Aorta (tissue), 5 donors: ENCODE measurements at regions not wholly inside any gene's neighbourhood (a gene's known extent, or its start where the extent isn't known, plus 50 kb on each side); places are given as distances from the start of the nearest gene placed in this dataset.

Experiments used
- ATAC-seq: fragments of 200-7000 bp; cut with Tn5 transposase; one replicate; pipeline ENCODE4 v1.9.1; 2022; ENCODE audit warnings: moderate library complexity; ENCODE audit not compliant: low FRiP score
- DNase-seq, 2 donors: peaks; one replicate each; pipeline ENCODE4 v3.0.0-alpha.2; 2020
- H3K27ac ChIP-seq, 2 donors: one replicate each; pipeline ENCODE4 v1.5.1; 2013; ENCODE audit warnings: low read length in 2 of 2, mild to moderate bottlenecking in 2 of 2, moderate library complexity in 2 of 2, control low read depth in 1 of 2, inconsistent platforms in 1 of 2, low read depth in 1 of 2
- H3K27me3 ChIP-seq, 2 donors: one replicate each; pipeline ENCODE4 v1.6.1; 2013; ENCODE audit warnings: control low read depth in 1 of 2, low read length in 1 of 2, mild to moderate bottlenecking in 1 of 2, moderate library complexity in 1 of 2; ENCODE audit not compliant: insufficient read depth in 2 of 2, control insufficient read depth in 1 of 2
- H3K36me3 ChIP-seq, 2 donors: one replicate each; pipeline ENCODE4 v1.6.1; 2013; ENCODE audit warnings: control low read depth in 1 of 2, low read length in 1 of 2, mild to moderate bottlenecking in 1 of 2; ENCODE audit not compliant: insufficient read depth in 2 of 2, control insufficient read depth in 1 of 2
- H3K4me1 ChIP-seq, 2 donors: one replicate each; pipeline ENCODE4 v1.6.1; 2013; ENCODE audit warnings: low read length in 2 of 2, control low read depth in 1 of 2, mild to moderate bottlenecking in 1 of 2, moderate library complexity in 1 of 2; ENCODE audit not compliant: insufficient read depth in 2 of 2, control insufficient read depth in 1 of 2
- H3K4me3 ChIP-seq, 2 donors: one replicate each; pipeline ENCODE4 v1.5.1; 2013; ENCODE audit warnings: low read length in 2 of 2, control low read depth in 1 of 2, mild to moderate bottlenecking in 1 of 2
- H3K9me3 ChIP-seq: one replicate; pipeline ENCODE4 v1.6.1; 2013; ENCODE audit warnings: mild to moderate bottlenecking, low read length; ENCODE audit not compliant: control insufficient read depth
- WGBS, 2 donors: extraction: QIAGEN DNeasy Blood & Tissue Kit; methylation state at CpG; one replicate each; pipeline ENCODE4 v1.1.7; 2013; 5-methylcytosine and 5-hydroxymethylcytosine counted together
- intact Hi-C, 2 donors: fragments of 100-400 bp; cut with DNase I; formaldehyde crosslinking; loops; one replicate each; pipeline versions ENCODE4 v1.14.2 to v1.15.0; 2022
- donor health status: healthy with polysubstance abuse.
- donor health status: Bipolar disorder and iron deficiency.
- donor health status: DM: no; HTN: no; CAD: no.
- donor health status: DM: no; HTN: no; CAD: no.
- donor health status: DM: yes; HTN: yes; CAD: no.

DNA sequence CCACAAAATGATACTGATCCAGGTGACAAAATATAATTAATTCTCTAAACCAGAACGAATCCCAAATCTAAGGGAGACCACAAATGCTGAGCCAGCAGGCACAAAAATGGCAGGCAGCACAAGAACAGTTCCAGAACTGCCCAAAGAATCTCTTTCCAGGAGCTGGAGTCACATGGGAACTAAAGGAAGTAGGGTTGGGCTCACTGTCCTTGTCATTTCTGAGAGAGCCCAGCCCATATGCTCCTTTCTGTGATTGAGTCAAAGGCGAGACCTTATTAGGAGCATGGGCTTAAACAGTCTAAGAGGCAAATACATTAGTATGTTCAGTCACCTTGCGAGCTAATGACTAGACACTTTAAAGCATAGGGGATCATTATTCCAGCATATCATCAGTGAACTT is 327.6 kb upstream of the ARID1B start:
- intact Hi-C loops = no loop called here
- no peaks in the 10 kb centered on the region for H3K9me3 ChIP-seq
- H3K4me1 ChIP-seq = no peaks in the 10 kb centered on the region
- no peak overlapping the region for H3K27ac ChIP-seq
- no peak overlapping the region for H3K4me3 ChIP-seq
- H3K36me3 ChIP-seq = no peaks in the 10 kb centered on the region
- H3K27me3 ChIP-seq = no peaks in the 10 kb centered on the region
- ATAC-seq (no peak), DNase-seq (no peak)
- WGBS, 2 donors = 85 to 92% methylated on average over 3 of the region's 3 CpGs

DNA sequence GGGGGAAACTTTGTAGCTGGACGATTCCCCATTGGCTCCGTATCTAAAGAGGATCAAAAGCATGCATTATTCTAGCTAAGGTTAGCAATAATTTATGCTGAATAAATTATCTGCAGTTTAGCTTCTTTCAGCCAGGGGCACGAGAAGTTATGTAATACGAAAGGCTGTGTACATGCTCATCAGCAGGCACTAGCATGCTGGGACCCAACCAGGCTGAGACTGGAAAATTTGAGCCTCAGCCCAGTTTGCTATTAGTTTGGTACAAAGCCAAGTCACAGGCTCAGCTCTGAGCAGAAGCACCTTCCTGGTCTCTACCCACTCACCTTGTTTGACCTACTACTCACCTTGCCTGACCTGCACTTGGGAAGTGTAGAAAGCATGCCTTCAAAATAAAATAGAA is 328.1 kb upstream of the ARID1B start:
- H3K27ac ChIP-seq = no peak overlapping the region
- no peaks in the 10 kb centered on the region for H3K4me1 ChIP-seq
- 73 to 76% methylated on average over 4 of the region's 4 CpGs for WGBS, 2 donors
- no peak for DNase-seq
- H3K4me3 ChIP-seq = no peak overlapping the region
- H3K9me3 ChIP-seq = no peaks in the 10 kb centered on the region
- H3K27me3 ChIP-seq = no peaks in the 10 kb centered on the region
- intact Hi-C loops = no loop called here
- H3K36me3 ChIP-seq = no peaks in the 10 kb centered on the region
- no peak for ATAC-seq

DNA sequence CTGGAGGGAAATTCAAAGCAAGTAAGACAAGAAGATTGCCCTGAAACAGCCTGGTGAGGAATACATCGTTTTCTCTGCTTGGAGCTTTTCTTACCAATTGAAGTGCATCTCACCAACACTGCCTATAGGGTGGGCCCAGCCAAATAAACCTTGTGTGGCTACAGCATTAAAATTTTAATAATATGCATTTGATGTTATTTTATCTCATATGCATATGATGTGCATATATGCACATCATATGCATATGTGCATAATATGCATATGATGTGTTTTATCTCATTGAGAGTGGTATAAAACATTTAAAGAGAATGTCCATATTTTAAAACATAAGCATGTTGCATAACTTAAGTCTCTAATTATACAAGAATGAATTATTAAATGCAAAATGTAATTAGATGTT is 328.6 kb upstream of the ARID1B start:
- WGBS, 2 donors = 84 to 93% methylated on average over 1 of the region's 1 CpG
- Histone ChIP-seq H3K9me3 (no peaks in the 10 kb centered on the region), H3K36me3 (no peaks in the 10 kb centered on the region), H3K27me3 (no peaks in the 10 kb centered on the region), H3K4me3 (no peak overlapping the region), H3K27ac (no peak overlapping the region), H3K4me1 (no peaks in the 10 kb centered on the region)
- intact Hi-C loops = no loop called here
- ATAC-seq (no peak), DNase-seq (no peak)

DNA sequence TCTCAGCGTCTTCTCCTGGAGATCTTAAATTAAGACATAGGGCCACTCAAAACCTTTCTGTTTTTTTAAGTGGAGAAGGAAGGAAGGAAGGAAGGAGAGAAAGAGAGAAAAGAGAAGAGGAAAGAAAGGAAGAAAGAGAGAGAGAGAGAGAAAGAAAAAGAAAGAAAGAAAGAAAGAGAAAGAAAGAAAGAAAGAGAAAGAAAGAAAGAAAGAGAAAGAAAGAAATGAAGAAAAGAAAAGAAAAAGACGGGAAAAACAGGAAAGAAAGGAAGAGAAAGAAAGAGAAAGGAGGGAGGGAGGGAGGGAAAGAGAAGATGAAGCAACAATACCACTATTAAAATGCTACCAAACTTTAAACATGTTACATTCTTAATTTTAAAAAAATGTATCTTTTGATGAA is 336.5 kb upstream of the ARID1B start:
- 75 to 83% methylated on average over 2 of the region's 2 CpGs for WGBS, 2 donors
- no peak for DNase-seq

DNA sequence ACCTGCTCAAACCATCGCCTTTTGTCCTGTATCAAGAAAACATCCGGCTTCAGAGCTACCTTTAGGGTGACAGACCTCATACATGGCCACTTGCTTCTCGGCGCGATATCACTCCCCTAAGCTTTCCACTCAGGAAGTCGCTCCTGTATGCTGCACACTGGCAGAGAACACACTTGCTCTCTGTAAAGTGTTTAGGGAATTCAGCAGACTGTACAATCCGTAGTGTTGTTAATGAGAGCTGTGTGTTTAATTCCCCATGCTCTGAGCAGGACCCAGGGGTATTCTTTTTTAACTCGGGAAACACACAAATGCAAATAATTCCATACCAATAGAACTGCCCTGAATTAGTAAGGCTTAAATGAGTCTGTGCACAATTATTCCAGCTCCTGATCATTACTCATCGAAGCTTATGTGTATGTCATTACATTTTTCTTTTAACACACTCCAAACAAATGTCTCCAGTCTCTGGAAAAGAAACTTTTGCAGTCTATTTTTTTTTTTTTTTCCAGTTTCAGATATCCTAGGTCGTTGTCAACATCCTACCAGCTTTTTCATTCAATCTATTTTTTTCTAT is 338.7 kb upstream of the ARID1B start:
- Histone ChIP-seq H3K27me3 (no peaks in the 10 kb centered on the region), H3K4me3 (no peak overlapping the region), H3K27ac (no peak overlapping the region), H3K4me1 (no peaks in the 10 kb centered on the region), H3K9me3 (peaks cover 5% of the 10 kb centered on the region), H3K36me3 (no peaks in the 10 kb centered on the region)
- intact Hi-C loops = no loop called here
- 63 to 65% methylated on average over 10 of the region's 10 CpGs for WGBS, 2 donors
- DNase-seq (no peak), ATAC-seq (no peak)

More for the DNA sequence above, 336.5 kb upstream of the ARID1B start:
- Histone ChIP-seq H3K4me1 (no peaks in the 10 kb centered on the region), H3K9me3 (peaks cover 5% of the 10 kb centered on the region), H3K36me3 (no peaks in the 10 kb centered on the region), H3K27me3 (no peaks in the 10 kb centered on the region), H3K4me3 (no peak overlapping the region), H3K27ac (no peak overlapping the region)
- intact Hi-C loops = no loop called here
- ATAC-seq = no peak

DNA sequence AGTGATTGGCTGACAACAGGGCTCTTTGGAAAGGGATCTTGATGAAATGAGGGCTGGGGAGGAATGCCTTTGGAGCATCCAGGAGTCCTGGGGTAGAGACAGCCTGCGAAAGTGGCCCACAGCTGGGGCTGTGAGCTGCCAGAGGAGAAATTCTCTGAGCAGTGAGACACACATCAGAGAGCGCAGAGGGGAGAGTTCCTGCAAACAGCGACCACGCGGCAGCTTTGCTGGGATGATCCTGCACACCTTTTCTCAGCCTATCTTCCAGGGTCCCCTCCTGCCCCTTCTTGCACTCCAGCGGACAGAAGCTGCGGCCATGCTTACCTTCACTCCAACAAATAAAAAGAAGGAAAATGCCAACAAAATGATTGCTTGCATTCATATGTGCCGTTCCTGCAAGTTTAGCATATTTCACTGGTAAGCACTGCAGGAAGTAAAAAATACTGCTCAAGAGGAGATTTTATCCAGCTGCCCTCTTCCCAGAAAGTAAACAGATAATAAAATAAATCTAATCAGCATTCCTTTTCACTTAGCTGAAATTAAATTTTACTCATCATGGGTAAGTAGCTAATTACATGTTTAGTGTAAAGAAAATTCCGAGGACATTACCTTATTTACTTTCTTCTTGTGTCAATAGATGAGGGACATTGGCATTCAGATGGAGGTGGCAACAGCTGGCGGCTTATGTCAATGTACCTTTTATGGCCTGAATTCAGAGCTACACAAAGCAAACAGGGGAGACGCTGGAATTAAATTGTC is 339.9 kb upstream of the ARID1B start:
- Histone ChIP-seq H3K27ac (no peak overlapping the region), H3K4me3 (no peak overlapping the region), H3K27me3 (no peaks in the 10 kb centered on the region), H3K36me3 (no peaks in the 10 kb centered on the region), H3K4me1 (no peaks in the 10 kb centered on the region), H3K9me3 (peaks cover 5% of the 10 kb centered on the region)
- ATAC-seq = no peak
- 45 to 57% methylated on average over 11 of the region's 11 CpGs for WGBS, 2 donors
- no peak for DNase-seq
- intact Hi-C loops = no loop called here

DNA sequence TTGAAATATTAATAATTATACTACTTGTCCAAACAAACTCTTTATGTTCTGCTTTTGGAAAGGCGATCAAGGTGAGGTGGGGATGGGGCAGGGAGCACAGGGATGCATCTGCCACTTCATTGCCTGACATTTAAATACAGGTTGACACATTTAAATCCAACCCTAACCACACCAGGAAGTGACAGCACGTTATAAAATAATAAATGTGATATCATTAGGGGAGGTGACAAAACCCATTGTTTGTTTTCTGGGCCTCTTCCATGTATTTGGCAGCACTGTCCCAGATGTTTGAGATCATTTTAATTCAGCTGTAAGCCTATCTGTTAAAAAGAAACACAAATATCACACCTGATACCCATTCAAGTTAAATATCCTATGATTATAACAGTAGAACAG is 342.4 kb upstream of the ARID1B start:
- Histone ChIP-seq H3K27me3 (no peaks in the 10 kb centered on the region), H3K4me3 (no peak overlapping the region), H3K36me3 (no peaks in the 10 kb centered on the region), H3K9me3 (no peaks in the 10 kb centered on the region), H3K27ac (no peak overlapping the region), H3K4me1 (no peaks in the 10 kb centered on the region)
- ATAC-seq (no peak), DNase-seq (no peak)
- 79 to 84% methylated on average over 2 of the region's 2 CpGs for WGBS, 2 donors
- intact Hi-C loops = no loop called here

DNA sequence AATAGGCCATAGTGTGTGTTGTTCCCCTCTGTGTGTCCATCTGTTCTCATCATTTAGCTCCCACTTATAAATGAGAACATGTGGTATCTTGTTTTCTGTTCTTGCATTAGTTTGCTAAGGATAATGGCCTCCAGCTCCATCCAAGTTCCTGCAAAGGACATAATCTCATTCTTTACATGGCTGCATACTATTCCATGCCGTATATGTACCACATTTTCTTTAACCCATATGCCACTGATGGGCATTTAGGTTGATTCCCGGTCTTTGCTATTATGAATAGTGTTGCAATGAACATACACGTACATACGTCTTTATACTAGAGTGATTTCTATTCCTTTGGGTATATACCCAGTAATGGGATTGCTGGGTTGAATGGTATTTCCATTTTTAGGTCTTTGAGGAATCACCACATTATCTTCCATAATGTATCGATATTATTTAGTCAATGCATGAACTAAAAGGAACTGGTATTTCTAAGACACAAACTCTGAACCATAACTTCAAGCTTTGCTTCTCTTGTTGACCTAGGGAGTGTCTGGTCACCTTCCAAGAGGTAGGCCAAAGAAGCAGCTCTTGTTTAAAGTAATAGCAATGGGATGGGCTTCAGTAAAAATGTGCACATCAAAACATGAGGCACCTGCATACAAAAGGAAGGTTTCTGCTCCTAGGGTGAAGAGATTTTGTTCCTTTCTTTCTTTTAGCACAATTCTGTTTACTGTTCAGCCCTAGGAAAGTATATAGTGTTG is 343.0 kb upstream of the ARID1B start:
- no peak for ATAC-seq
- intact Hi-C loops = no loop called here
- no peak for DNase-seq
- H3K36me3 ChIP-seq = no peaks in the 10 kb centered on the region
- H3K4me1 ChIP-seq = no peaks in the 10 kb centered on the region
- H3K27me3 ChIP-seq = no peaks in the 10 kb centered on the region
- no peaks in the 10 kb centered on the region for H3K9me3 ChIP-seq
- no peak overlapping the region for H3K27ac ChIP-seq
- no peak overlapping the region for H3K4me3 ChIP-seq
- 92 to 93% methylated on average over 5 of the region's 5 CpGs for WGBS, 2 donors

DNA sequence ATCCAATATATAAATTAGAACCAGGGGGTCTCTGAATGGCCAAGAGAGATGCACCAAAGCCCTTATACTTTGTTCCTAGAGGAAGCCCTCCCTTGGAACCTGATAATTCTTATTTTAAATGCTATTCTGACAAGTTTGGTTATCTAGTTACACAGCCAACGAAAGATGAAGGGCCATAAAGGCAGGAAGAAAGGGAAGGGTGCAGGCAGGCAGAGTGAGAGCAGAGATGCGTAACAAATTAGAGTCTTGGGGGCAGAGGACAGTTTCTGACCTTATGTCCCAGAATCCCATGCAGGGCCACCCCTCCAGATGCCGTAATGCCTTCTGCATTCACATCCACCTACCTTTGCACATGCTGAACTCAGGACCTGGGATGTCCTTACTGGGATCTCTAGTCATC is 344.6 kb upstream of the ARID1B start:
- no peaks in the 10 kb centered on the region for H3K27me3 ChIP-seq
- H3K36me3 ChIP-seq = no peaks in the 10 kb centered on the region
- no peaks in the 10 kb centered on the region for H3K4me1 ChIP-seq
- DNase-seq (no peak), ATAC-seq (no peak)
- H3K9me3 ChIP-seq = no peaks in the 10 kb centered on the region
- 82 to 89% methylated on average over 3 of the region's 3 CpGs for WGBS, 2 donors
- no peak overlapping the region for H3K27ac ChIP-seq
- intact Hi-C loops = no loop called here
- no peak overlapping the region for H3K4me3 ChIP-seq
